H54 (cell line): ENCODE measurements at regions not wholly inside any gene's neighbourhood (a gene's known extent, or its start where the extent isn't known, plus 50 kb on each side); places are given as distances from the start of the nearest gene placed in this dataset.
A peak's percentile ranks its signal among the peaks of the same experiment; 100 is the strongest.

Experiments used
- DNase-seq: peaks from one replicate; pipeline ENCODE4 v3.0.0; 2011; ENCODE audit warnings: low spot score, mixed read lengths; ENCODE audit not compliant: insufficient read length
- FAIRE-seq: peaks from 3 replicates; lab custom pipeline; 2011; peaks lifted over from hg19 to GRCh38; lab: Jason Lieb, UNC
- POLR2A ChIP-seq: IDR thresholded peaks from 2 replicates; pipeline ENCODE4 v1.6.1; 2011; ENCODE audit warnings: low read depth, mild to moderate bottlenecking, low read length

GRCh38 chr7:115676707-115677106 is 353.9 kb downstream of the TFEC start:
- no peak for TF ChIP-seq POLR2A
- DNase-seq (no peak), FAIRE-seq (peak; percentile 27)

- FAIRE-seq (peak; percentile 93), DNase-seq (no peak)
- TF ChIP-seq POLR2A = no peak
These were observed 354.5 kb downstream of the TFEC start for GRCh38 chr7:115676080-115676479.

- DNase-seq (no peak), FAIRE-seq (no peak)
- TF ChIP-seq POLR2A = no peak
These were observed 356.0 kb downstream of the TFEC start for GRCh38 chr7:115674467-115675024.

GRCh38 chr7:115672024-115672423 is 358.5 kb downstream of the TFEC start:
- no peak for TF ChIP-seq POLR2A
- DNase-seq (no peak), FAIRE-seq (no peak)

GRCh38 chr7:115662676-115663075 is 367.9 kb downstream of the TFEC start:
- TF ChIP-seq POLR2A = no peak
- FAIRE-seq (no peak), DNase-seq (no peak)

- FAIRE-seq = peak; percentile 30
- no peak for DNase-seq
- TF ChIP-seq POLR2A = no peak
These were observed 368.4 kb downstream of the TFEC start for GRCh38 chr7:115662120-115662519.

GRCh38 chr7:115658223-115658622 is 372.3 kb downstream of the TFEC start:
- FAIRE-seq (no peak), DNase-seq (no peak)
- no peak for TF ChIP-seq POLR2A

- DNase-seq (no peak), FAIRE-seq (no peak)
- TF ChIP-seq POLR2A = no peak
These were observed 376.0 kb downstream of the TFEC start for GRCh38 chr7:115654384-115655214.

- FAIRE-seq (no peak), DNase-seq (no peak)
- no peak for TF ChIP-seq POLR2A
These were observed 381.1 kb downstream of the TFEC start for GRCh38 chr7:115649429-115649828.

GRCh38 chr7:115647712-115648111 is 382.9 kb downstream of the TFEC start:
- TF ChIP-seq POLR2A = no peak
- DNase-seq = no peak
- FAIRE-seq = no peak

GRCh38 chr7:115642194-115642593 is 388.4 kb downstream of the TFEC start:
- no peak for TF ChIP-seq POLR2A
- DNase-seq (no peak), FAIRE-seq (no peak)

GRCh38 chr7:115638853-115639252 is 391.7 kb downstream of the TFEC start:
- TF ChIP-seq POLR2A = no peak
- FAIRE-seq (no peak), DNase-seq (no peak)

GRCh38 chr7:115637128-115637527 is 393.4 kb downstream of the TFEC start:
- FAIRE-seq (no peak), DNase-seq (no peak)
- no peak for TF ChIP-seq POLR2A

- no peak for FAIRE-seq
- DNase-seq = no peak
- TF ChIP-seq POLR2A = no peak
These were observed 394.7 kb downstream of the TFEC start for GRCh38 chr7:115635876-115636275.

GRCh38 chr7:115635376-115635775 is 395.2 kb downstream of the TFEC start:
- FAIRE-seq (no peak), DNase-seq (no peak)
- TF ChIP-seq POLR2A = no peak
